Endothelial cell of umbilical vein (primary cell): ENCODE measurements at regions not wholly inside any gene's neighbourhood (a gene's known extent, or its start where the extent isn't known, plus 50 kb on each side); places are given as distances from the start of the nearest gene placed in this dataset.

Experiments used
- BruUV-seq: library from RNA; stranded (reverse); fragments of 400-500 nt; replicated peaks from 2 replicates; lab custom pipeline; 2021; lab: Mats Ljungman, UMichigan
- CTCF ChIA-PET: fragments of 300-600, 350-600 bp; sonication (Branson Sonifier 250); formaldehyde crosslinking; loops from one replicate; lab custom pipeline; 2021; ENCODE audit warnings: antibody characterized with exemption, inconsistent platforms; lab: Charles Lee
- POLR2A ChIA-PET: fragments of 300-600, 350-600 bp; sonication (Branson Sonifier 250); formaldehyde crosslinking; loops from one replicate; lab custom pipeline; 2021; ENCODE audit warnings: antibody characterized with exemption, inconsistent platforms; lab: Charles Lee
- DNase-seq: peaks from one replicate; pipeline ENCODE4 v3.0.0-alpha.2; 2011; ENCODE audit warnings: low read depth, low spot score
- FAIRE-seq: peaks from 2 replicates; lab custom pipeline; 2011; peaks lifted over from hg19 to GRCh38; lab: Jason Lieb, UNC
- H2AFZ ChIP-seq: 2 replicates; pipeline ENCODE4 v1.6.0; 2012; ENCODE audit warnings: low read depth, low read length, control low read depth, inconsistent platforms
- H3K27ac ChIP-seq: 2 replicates; pipeline ENCODE4 v1.5.1; 2011; ENCODE audit warnings: low read depth, mild to moderate bottlenecking, control low read depth, low read length, moderate library complexity; ENCODE audit not compliant: insufficient read depth
- H3K27me3 ChIP-seq, 2 experiments: 2 replicates each; pipeline versions ENCODE4 v1.6.0 to v1.6.1; 2011; ENCODE audit warnings: low read length in 2 of 2, mixed read lengths in 1 of 2; ENCODE audit not compliant: control insufficient read depth in 2 of 2, insufficient read depth in 2 of 2
- H3K36me3 ChIP-seq, 2 experiments: 2 replicates in 1 of 2; 3 replicates in 1 of 2; pipeline ENCODE4 v1.5.1; 2011; ENCODE audit warnings: low read length in 2 of 2, mild to moderate bottlenecking in 1 of 2, moderate library complexity in 1 of 2; ENCODE audit not compliant: control insufficient read depth in 2 of 2, insufficient read depth in 2 of 2; ENCODE audit errors: extremely low read depth in 1 of 2
- H3K4me1 ChIP-seq: 3 replicates; pipeline ENCODE4 v1.5.1; 2011; ENCODE audit warnings: mild to moderate bottlenecking, low read length; ENCODE audit not compliant: control insufficient read depth, insufficient read depth; ENCODE audit errors: extremely low read depth
- H3K4me2 ChIP-seq: 2 replicates; pipeline ENCODE4 v1.6.1; 2011; ENCODE audit warnings: low read length, control low read depth, mixed read lengths; ENCODE audit not compliant: insufficient read depth
- H3K4me3 ChIP-seq, 3 experiments: fragments of 200-600 bp in 1 of 3; sonication (generic), shearing (Covaris generic) in 1 of 3; replicated peaks in 1 of 3; 2 replicates each; pipeline ENCODE4 v1.5.1; 2011 to 2016; ENCODE audit warnings: control low read depth in 3 of 3, low read length in 3 of 3, mild to moderate bottlenecking in 2 of 3, inconsistent platforms in 1 of 3, low read depth in 1 of 3, moderate library complexity in 1 of 3; ENCODE audit not compliant: insufficient read depth in 1 of 3
- H3K79me2 ChIP-seq: 2 replicates; pipeline ENCODE4 v1.6.0; 2012; ENCODE audit warnings: low read length, inconsistent platforms; ENCODE audit not compliant: control insufficient read depth, insufficient read depth
- H3K9ac ChIP-seq: replicated peaks from 2 replicates; pipeline ENCODE3; 2011; ENCODE audit warnings: low read length, control low read depth; ENCODE audit not compliant: insufficient read depth; ENCODE audit errors: extremely low read depth
- H3K9me1 ChIP-seq: replicated peaks from 3 replicates; pipeline ENCODE4 v1.6.0; 2011; ENCODE audit warnings: mild to moderate bottlenecking, low read length; ENCODE audit not compliant: control insufficient read depth, insufficient read depth; ENCODE audit errors: extremely low read depth
- H3K9me3 ChIP-seq: replicated peaks from 2 replicates; pipeline ENCODE4 v1.5.1; 2012; ENCODE audit warnings: low read length, inconsistent platforms; ENCODE audit not compliant: control insufficient read depth, insufficient read depth
- H4K20me1 ChIP-seq: replicated peaks from 2 replicates; pipeline ENCODE3; 2011; ENCODE audit warnings: mild to moderate bottlenecking, low read length; ENCODE audit not compliant: control insufficient read depth, insufficient read depth; ENCODE audit errors: extremely low read depth
- CTCF ChIP-seq, 2 donors: IDR thresholded peaks; 1 replicate in 1 of 2; 2 replicates in 1 of 2; pipeline ENCODE4 v1.5.1; 2011; ENCODE audit warnings: low read length in 2 of 2, mild to moderate bottlenecking in 2 of 2, moderate library complexity in 2 of 2, control low read depth in 1 of 2, inconsistent platforms in 1 of 2, low read depth in 1 of 2; ENCODE audit not compliant: insufficient read depth in 1 of 2; ENCODE audit errors: extremely low read depth in 1 of 2
- EZH2 ChIP-seq: IDR thresholded peaks from 2 replicates; pipeline ENCODE4 v1.6.1; 2012; ENCODE audit warnings: borderline replicate concordance, low read depth, mild to moderate bottlenecking, moderate library complexity, low read length, inconsistent platforms; ENCODE audit not compliant: severe bottlenecking
- FOS ChIP-seq: IDR thresholded peaks from 2 replicates; pipeline ENCODE4 v1.6.1; 2011; ENCODE audit warnings: mild to moderate bottlenecking, low read length, moderate library complexity, borderline replicate concordance; ENCODE audit not compliant: insufficient read depth
- GATA2 ChIP-seq: IDR thresholded peaks from 2 replicates; pipeline ENCODE4 v1.7.0; 2011; ENCODE audit warnings: low read depth, mild to moderate bottlenecking, moderate library complexity, mixed read lengths, low read length; ENCODE audit not compliant: insufficient read length, insufficient read depth
- JUN ChIP-seq: IDR thresholded peaks from 2 replicates; pipeline ENCODE4 v1.6.1; 2011; ENCODE audit warnings: borderline replicate concordance, low read depth; ENCODE audit not compliant: insufficient read length, insufficient read depth
- MAX ChIP-seq: IDR thresholded peaks from 2 replicates; pipeline ENCODE4 v1.6.1; 2011; ENCODE audit not compliant: insufficient read depth, insufficient read length
- MYC ChIP-seq: IDR thresholded peaks from one replicate; pipeline ENCODE4 v1.6.1; 2011; ENCODE audit warnings: mild to moderate bottlenecking, low read depth, low read length
- POLR2A ChIP-seq: IDR thresholded peaks from 2 replicates; pipeline ENCODE4 v1.6.1; 2012; ENCODE audit warnings: low read depth, mild to moderate bottlenecking, control low read depth, low read length
- POLR2AphosphoS5 ChIP-seq: IDR thresholded peaks from 2 replicates; pipeline ENCODE4 v1.6.1; 2012; ENCODE audit warnings: low read depth, mild to moderate bottlenecking, control low read depth, low read length, moderate library complexity; ENCODE audit not compliant: insufficient read depth
- dilution Hi-C: fragments of 300-500 bp; cut with MboI; formaldehyde crosslinking; loops from one replicate; pipeline ENCODE4 v1.15.0; 2019; ENCODE audit warnings: low sequenced_read_pairs; ENCODE audit not compliant: extremely low pct_ligation_motif_present
- intact Hi-C: fragments of 100-400 bp; cut with micrococcal nuclease; formaldehyde crosslinking; loops from one replicate; pipeline ENCODE4 v1.10.0; 2022

- FAIRE-seq (no peak), DNase-seq (no peak)
- Histone ChIP-seq H3K79me2 (no peaks in the 10 kb centered on the region), H3K4me2 (no peak overlapping the region), H4K20me1 (no peaks in the 10 kb centered on the region), H3K36me3 (no peaks in the 10 kb centered on the region), H3K9me1 (no peaks in the 10 kb centered on the region), H3K27ac (no peak overlapping the region), H3K4me3 (no peak overlapping the region), H2AFZ (no peak overlapping the region), H3K4me1 (no peaks in the 10 kb centered on the region), H3K9me3 (peaks cover 2% of the 10 kb centered on the region), H3K9ac (no peak overlapping the region), H3K27me3 (no peaks in the 10 kb centered on the region)
- intact Hi-C loops (no loop called here), dilution Hi-C loops (no loop called here)
- ChIA-PET CTCF (no interaction called here), POLR2A (no interaction called here)
- TF ChIP-seq POLR2AphosphoS5: no peak
- no peak for TF ChIP-seq MAX
- no peak for TF ChIP-seq EZH2
- TF ChIP-seq GATA2: no peak
- no peak for TF ChIP-seq CTCF (IDR thresholded peaks at IDR 0.05; ENCODE audit: extremely low read depth in 1 of 2, insufficient read depth in 1 of 2, low read depth in 1 of 2, low read length in 2 of 2)
- TF ChIP-seq POLR2A: no peak
- TF ChIP-seq JUN: no peak
- no peak for TF ChIP-seq FOS
- TF ChIP-seq MYC: no peak
- no TSS peak for BruUV-seq
Measured at GRCh38 chr4:189773909-189774308, 166.8 kb upstream of the FRG1 start.
